ENCODE measurements at regions not wholly inside any gene's neighbourhood (a gene's known extent, or its start where the extent isn't known, plus 50 kb on each side); places are given as distances from the start of the nearest gene placed in this dataset.

DNA sequence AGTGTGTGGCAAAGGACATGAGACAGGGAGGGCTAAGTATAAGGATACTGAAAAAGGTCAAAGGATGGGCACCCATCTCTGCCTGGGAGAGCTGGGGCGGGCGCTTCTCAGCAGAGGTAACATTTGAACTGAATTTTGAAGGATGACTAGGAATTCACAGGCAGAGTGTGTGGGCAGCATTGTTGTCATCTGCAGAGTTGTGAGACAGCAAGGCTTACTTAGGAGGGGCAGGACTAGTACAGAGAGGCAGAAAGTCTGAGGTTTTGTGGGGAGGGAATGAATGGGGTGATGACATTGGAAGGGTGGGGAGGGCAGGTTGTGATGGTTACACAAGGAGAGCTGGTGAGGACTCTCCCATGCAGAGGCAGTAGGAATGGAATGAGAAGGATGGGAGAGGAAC is 84.1 kb upstream of the PRR23C start:
- no peaks in the 10 kb centered on the region for H3K79me2 ChIP-seq
- no peaks in the 10 kb centered on the region for H3K9me3 ChIP-seq (ENCODE audit: control insufficient read depth, low read length)
- no peaks in the 10 kb centered on the region for H3K4me1 ChIP-seq
- H2AFZ ChIP-seq: no peak overlapping the region
- TF ChIP-seq, protein P1, sequence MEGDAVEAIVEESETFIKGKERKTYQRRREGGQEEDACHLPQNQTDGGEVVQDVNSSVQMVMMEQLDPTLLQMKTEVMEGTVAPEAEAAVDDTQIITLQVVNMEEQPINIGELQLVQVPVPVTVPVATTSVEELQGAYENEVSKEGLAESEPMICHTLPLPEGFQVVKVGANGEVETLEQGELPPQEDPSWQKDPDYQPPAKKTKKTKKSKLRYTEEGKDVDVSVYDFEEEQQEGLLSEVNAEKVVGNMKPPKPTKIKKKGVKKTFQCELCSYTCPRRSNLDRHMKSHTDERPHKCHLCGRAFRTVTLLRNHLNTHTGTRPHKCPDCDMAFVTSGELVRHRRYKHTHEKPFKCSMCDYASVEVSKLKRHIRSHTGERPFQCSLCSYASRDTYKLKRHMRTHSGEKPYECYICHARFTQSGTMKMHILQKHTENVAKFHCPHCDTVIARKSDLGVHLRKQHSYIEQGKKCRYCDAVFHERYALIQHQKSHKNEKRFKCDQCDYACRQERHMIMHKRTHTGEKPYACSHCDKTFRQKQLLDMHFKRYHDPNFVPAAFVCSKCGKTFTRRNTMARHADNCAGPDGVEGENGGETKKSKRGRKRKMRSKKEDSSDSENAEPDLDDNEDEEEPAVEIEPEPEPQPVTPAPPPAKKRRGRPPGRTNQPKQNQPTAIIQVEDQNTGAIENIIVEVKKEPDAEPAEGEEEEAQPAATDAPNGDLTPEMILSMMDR (IDR thresholded peaks at IDR 0.05): no peak
- H3K4me2 ChIP-seq (ENCODE audit: low read length): no peak overlapping the region
- no peak overlapping the region for H3K4me3 ChIP-seq (ENCODE audit: low read depth, low read length)
- H3K9ac ChIP-seq: no peak overlapping the region
- H3K36me3 ChIP-seq (ENCODE audit: control insufficient read depth, insufficient read depth, low read length): no peaks in the 10 kb centered on the region
- no peak overlapping the region for H3K27ac ChIP-seq
- no peaks in the 10 kb centered on the region for H3K27me3 ChIP-seq (ENCODE audit: control insufficient read depth, insufficient read depth, low read length)

DNA sequence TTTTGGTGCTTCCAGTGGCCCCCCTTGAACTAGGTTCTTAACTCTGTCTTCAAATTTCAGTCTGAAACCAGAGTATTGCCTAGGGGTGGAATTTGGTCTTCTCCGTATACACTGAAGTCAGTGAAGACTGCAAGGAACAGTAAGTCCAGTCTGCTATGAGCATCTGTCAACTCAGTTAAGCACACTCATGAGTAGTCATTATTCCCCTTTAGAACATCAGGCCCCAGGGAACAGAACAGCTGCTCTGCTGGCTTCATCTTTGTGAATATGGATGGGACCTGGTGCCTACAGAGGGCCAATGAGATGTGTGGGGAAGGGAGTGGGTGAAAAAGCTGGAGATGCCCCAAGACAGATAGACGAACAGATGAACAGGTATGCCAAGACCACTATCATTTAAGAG is 85.2 kb upstream of the PRR23C start:
- Histone ChIP-seq H3K27me3 (ENCODE audit: control insufficient read depth, insufficient read depth, low read length) (no peaks in the 10 kb centered on the region), H2AFZ (no peak overlapping the region), H3K9me3 (ENCODE audit: control insufficient read depth, low read length) (no peaks in the 10 kb centered on the region), H3K4me1 (no peaks in the 10 kb centered on the region), H3K9ac (no peak overlapping the region), H3K27ac (no peak overlapping the region), H3K4me3 (ENCODE audit: low read depth, low read length) (no peak overlapping the region), H3K4me2 (ENCODE audit: low read length) (no peak overlapping the region), H3K36me3 (ENCODE audit: control insufficient read depth, insufficient read depth, low read length) (no peaks in the 10 kb centered on the region), H3K79me2 (no peaks in the 10 kb centered on the region)
- TF ChIP-seq, protein P1 (IDR thresholded peaks at IDR 0.05): no peak

GRCh38 chr3:139130390-139131140 is 85.9 kb upstream of the PRR23C start:
- Histone ChIP-seq H3K9ac (no peak overlapping the region), H2AFZ (no peak overlapping the region), H3K4me2 (ENCODE audit: low read length) (no peak overlapping the region), H3K9me3 (ENCODE audit: control insufficient read depth, low read length) (no peaks in the 10 kb centered on the region), H3K27me3 (ENCODE audit: control insufficient read depth, insufficient read depth, low read length) (no peaks in the 10 kb centered on the region), H3K4me3 (ENCODE audit: low read depth, low read length) (no peak overlapping the region), H3K27ac (no peak overlapping the region), H3K4me1 (no peaks in the 10 kb centered on the region), H3K36me3 (ENCODE audit: control insufficient read depth, insufficient read depth, low read length) (no peaks in the 10 kb centered on the region), H3K79me2 (no peaks in the 10 kb centered on the region)
- TF ChIP-seq, protein P1 (IDR thresholded peaks at IDR 0.05): no peak

- Histone ChIP-seq H2AFZ (no peak overlapping the region), H3K9me3 (ENCODE audit: control insufficient read depth, low read length) (no peaks in the 10 kb centered on the region)
These were observed 87.3 kb upstream of the PRR23C start for GRCh38 chr3:139131951-139132350.

More at GRCh38 chr3:139131951-139132350, 87.3 kb upstream of the PRR23C start:
- Histone ChIP-seq H3K27me3 (ENCODE audit: control insufficient read depth, insufficient read depth, low read length) (no peaks in the 10 kb centered on the region), H3K79me2 (no peaks in the 10 kb centered on the region), H3K9ac (no peak overlapping the region), H3K4me2 (ENCODE audit: low read length) (no peak overlapping the region), H3K27ac (no peak overlapping the region), H3K36me3 (ENCODE audit: control insufficient read depth, insufficient read depth, low read length) (no peaks in the 10 kb centered on the region), H3K4me1 (no peaks in the 10 kb centered on the region), H3K4me3 (ENCODE audit: low read depth, low read length) (no peak overlapping the region)
- TF ChIP-seq, protein P1 (IDR thresholded peaks at IDR 0.05): no peak

Measured in parathyroid adenoma (tissue), 2 donors.